BLaER1 treated with 17β-estradiol and CSF1 and Interleukin-3, amounts not matched to agents 10 nM and 100 nM (cell line): ENCODE measurements at regions not wholly inside any gene's neighbourhood (a gene's known extent, or its start where the extent isn't known, plus 50 kb on each side); places are given as distances from the start of the nearest gene placed in this dataset.

Experiments
- H3K27ac ChIP-seq, 11 experiments: shearing (Covaris generic); formaldehyde crosslinking; 2 replicates each; pipeline ENCODE4 v1.8.1; 2022
- H3K27me3 ChIP-seq, 11 experiments: shearing (Covaris generic); formaldehyde crosslinking; 2 replicates each; pipeline ENCODE4 v1.8.1; 2022
- H3K36me3 ChIP-seq, 11 experiments: shearing (Covaris generic); formaldehyde crosslinking; 2 replicates each; pipeline ENCODE4 v1.8.1; 2022
- H3K4me1 ChIP-seq, 10 experiments: shearing (Covaris generic); formaldehyde crosslinking; 2 replicates each; pipeline ENCODE4 v1.8.1; 2022
- H3K4me2 ChIP-seq, 11 experiments: shearing (Covaris generic); formaldehyde crosslinking; 2 replicates each; pipeline ENCODE4 v1.8.1; 2022
- H3K4me3 ChIP-seq, 10 experiments: shearing (Covaris generic); formaldehyde crosslinking; 2 replicates each; pipeline ENCODE4 v1.8.1; 2022
- H3K9ac ChIP-seq, 11 experiments: shearing (Covaris generic); formaldehyde crosslinking; 2 replicates each; pipeline ENCODE4 v1.8.1; 2022
- H3K9me3 ChIP-seq, 11 experiments: shearing (Covaris generic); formaldehyde crosslinking; replicated peaks in 1 of 11; 2 replicates each; pipeline ENCODE4 v1.8.1; 2022
- H4K20me1 ChIP-seq, 11 experiments: shearing (Covaris generic); formaldehyde crosslinking; 2 replicates each; pipeline ENCODE4 v1.8.1; 2022
- Cebpa-rat ChIP-seq, 11 experiments: shearing (Covaris generic); IDR thresholded peaks; 2 replicates each; pipeline ENCODE4 v1.8.1; 2022

GRCh38 chr15:70299931-70300869 is 202.5 kb upstream of the TLE3 start:
- Histone ChIP-seq H4K20me1 (no peaks in the 10 kb centered on the region), H3K4me1 (no peaks in the 10 kb centered on the region), H3K36me3 (no peaks in the 10 kb centered on the region), H3K4me2 (no peak overlapping the region), H3K9me3 (peaks cover 0 to 9% (median 0%) of the 10 kb centered on the region in 11 experiments; a peak in 6 of 22 replicates), H3K9ac (no peak overlapping the region), H3K27ac (no peak overlapping the region), H3K27me3 (no peaks in the 10 kb centered on the region), H3K4me3 (no peak overlapping the region)
- no peak for TF ChIP-seq Cebpa-rat (IDR thresholded peaks at IDR 0.05)

- Histone ChIP-seq H3K9ac (no peak overlapping the region), H3K36me3 (no peaks in the 10 kb centered on the region), H3K27me3 (no peaks in the 10 kb centered on the region), H3K4me1 (no peaks in the 10 kb centered on the region), H3K4me2 (no peak overlapping the region), H3K9me3 (no peaks in the 10 kb centered on the region), H3K4me3 (no peak overlapping the region), H4K20me1 (no peaks in the 10 kb centered on the region), H3K27ac (no peak overlapping the region)
- no peak for TF ChIP-seq Cebpa-rat (IDR thresholded peaks at IDR 0.05)
These were observed 199.8 kb upstream of the TLE3 start for GRCh38 chr15:70297465-70298058.

GRCh38 chr15:70294731-70295305 is 197.1 kb upstream of the TLE3 start:
- no peaks in the 10 kb centered on the region for H3K9me3 ChIP-seq
- no peak for TF ChIP-seq Cebpa-rat (IDR thresholded peaks at IDR 0.05)
- H3K27ac ChIP-seq: no peak overlapping the region
- H3K9ac ChIP-seq: no peak overlapping the region
- H3K4me3 ChIP-seq: no peak overlapping the region
- no peaks in the 10 kb centered on the region for H3K36me3 ChIP-seq
- no peaks in the 10 kb centered on the region; a peak in 1 of 22 replicates for H4K20me1 ChIP-seq
- 0 out of 22 replicates have a peak, but pooled peaks cover 0 to under 1% (median 0%) of the 10 kb centered on the region in 11 experiments for H3K27me3 ChIP-seq
- no peak overlapping the region for H3K4me2 ChIP-seq
- H3K4me1 ChIP-seq: peaks cover 0 to 3% (median 0%) of the 10 kb centered on the region in 10 experiments; a peak in 1 of 20 replicates

GRCh38 chr15:70293591-70294470 is 196.1 kb upstream of the TLE3 start:
- no peaks in the 10 kb centered on the region; a peak in 1 of 22 replicates for H4K20me1 ChIP-seq
- TF ChIP-seq Cebpa-rat (IDR thresholded peaks at IDR 0.05): no peak
- peaks cover 0 to 5% (median 0%) of the 10 kb centered on the region in 10 experiments; a peak in 1 of 20 replicates for H3K4me1 ChIP-seq
- no peaks in the 10 kb centered on the region for H3K36me3 ChIP-seq
- H3K4me2 ChIP-seq: no peak overlapping the region
- H3K27ac ChIP-seq: no peak overlapping the region
- no peak overlapping the region for H3K9ac ChIP-seq
- 0 out of 22 replicates have a peak, but pooled peaks cover 0 to 4% (median 0%) of the 10 kb centered on the region in 11 experiments for H3K27me3 ChIP-seq
- no peaks in the 10 kb centered on the region for H3K9me3 ChIP-seq
- H3K4me3 ChIP-seq: no peak overlapping the region

- Histone ChIP-seq H3K4me3 (no peak overlapping the region), H3K27me3 (0 out of 22 replicates have a peak, but pooled peaks cover 0 to 4% (median 0%) of the 10 kb centered on the region in 11 experiments), H3K4me1 (peaks cover 0 to 5% (median 0%) of the 10 kb centered on the region in 10 experiments; a peak in 1 of 20 replicates), H3K27ac (no peak overlapping the region), H3K9me3 (no peaks in the 10 kb centered on the region), H3K36me3 (no peaks in the 10 kb centered on the region), H4K20me1 (no peaks in the 10 kb centered on the region; a peak in 1 of 22 replicates), H3K4me2 (no peak overlapping the region), H3K9ac (no peak overlapping the region)
- TF ChIP-seq Cebpa-rat (IDR thresholded peaks at IDR 0.05): no peak
These were observed 195.4 kb upstream of the TLE3 start for GRCh38 chr15:70293138-70293537.

GRCh38 chr15:70292076-70292760 is 194.5 kb upstream of the TLE3 start:
- no peak overlapping the region for H3K27ac ChIP-seq
- no peak for TF ChIP-seq Cebpa-rat (IDR thresholded peaks at IDR 0.05)

GRCh38 chr15:70291305-70292075 is 193.8 kb upstream of the TLE3 start:
- no peak overlapping the region for H3K9ac ChIP-seq
- no peaks in the 10 kb centered on the region for H3K36me3 ChIP-seq
- no peaks in the 10 kb centered on the region; a peak in 1 of 22 replicates for H4K20me1 ChIP-seq
- TF ChIP-seq Cebpa-rat (IDR thresholded peaks at IDR 0.05): no peak
- H3K4me3 ChIP-seq: no peak overlapping the region
- H3K27me3 ChIP-seq: 0 out of 22 replicates have a peak, but pooled peaks cover 0 to 4% (median 0%) of the 10 kb centered on the region in 11 experiments
- peaks cover 0 to 5% (median 1%) of the 10 kb centered on the region in 10 experiments; a peak in 11 of 20 replicates for H3K4me1 ChIP-seq
- H3K27ac ChIP-seq: no peak overlapping the region
- no peak overlapping the region for H3K4me2 ChIP-seq
- no peaks in the 10 kb centered on the region for H3K9me3 ChIP-seq

More at GRCh38 chr15:70292076-70292760, 194.5 kb upstream of the TLE3 start:
- H3K9ac ChIP-seq: no peak overlapping the region
- H3K27me3 ChIP-seq: 0 out of 22 replicates have a peak, but pooled peaks cover 0 to 4% (median 0%) of the 10 kb centered on the region in 11 experiments
- H3K4me3 ChIP-seq: no peak overlapping the region
- peaks cover 0 to 5% (median 0%) of the 10 kb centered on the region in 10 experiments; a peak in 1 of 20 replicates for H3K4me1 ChIP-seq
- no peak overlapping the region for H3K4me2 ChIP-seq
- no peaks in the 10 kb centered on the region; a peak in 1 of 22 replicates for H4K20me1 ChIP-seq
- no peaks in the 10 kb centered on the region for H3K36me3 ChIP-seq
- H3K9me3 ChIP-seq: no peaks in the 10 kb centered on the region
